GM19372 (cell line): ENCODE measurements at regions not wholly inside any gene's neighbourhood (a gene's known extent, or its start where the extent isn't known, plus 50 kb on each side); places are given as distances from the start of the nearest gene placed in this dataset.

Experiments
- ATAC-seq: cut with Tn5 transposase; IDR thresholded peaks from one replicate; pipeline ENCODE4 v1.9.1; 2021; ENCODE audit warnings: mild to moderate bottlenecking, low read depth, moderate library complexity; ENCODE audit not compliant: unreplicated experiment

DNA sequence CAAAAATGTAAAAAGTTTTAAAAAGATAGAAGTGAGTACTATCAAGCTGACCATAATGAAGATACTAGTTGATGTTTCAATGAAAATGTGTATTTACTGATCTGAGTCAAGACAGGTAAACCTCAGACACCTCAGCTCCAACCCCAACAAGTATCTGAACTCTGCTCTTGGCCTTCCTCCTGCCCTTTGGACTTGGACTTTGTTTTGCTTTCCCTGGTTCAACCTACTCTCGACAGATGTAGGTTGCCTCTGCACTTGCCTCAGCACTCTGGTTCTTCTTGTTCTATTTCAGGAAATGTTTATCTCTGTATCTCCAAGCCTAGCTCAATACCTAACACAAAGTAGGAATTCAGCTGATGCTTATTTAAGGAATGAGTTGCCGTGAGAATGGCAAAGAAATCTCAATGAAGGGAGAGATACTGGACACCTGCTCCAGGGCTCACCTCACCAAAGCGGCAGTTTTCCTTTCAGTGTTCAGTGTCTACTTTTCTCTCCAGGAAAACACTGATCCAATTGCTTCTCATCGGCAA, 248.8 kb upstream of the CTAGE1 start:
- ATAC-seq = no peak

DNA sequence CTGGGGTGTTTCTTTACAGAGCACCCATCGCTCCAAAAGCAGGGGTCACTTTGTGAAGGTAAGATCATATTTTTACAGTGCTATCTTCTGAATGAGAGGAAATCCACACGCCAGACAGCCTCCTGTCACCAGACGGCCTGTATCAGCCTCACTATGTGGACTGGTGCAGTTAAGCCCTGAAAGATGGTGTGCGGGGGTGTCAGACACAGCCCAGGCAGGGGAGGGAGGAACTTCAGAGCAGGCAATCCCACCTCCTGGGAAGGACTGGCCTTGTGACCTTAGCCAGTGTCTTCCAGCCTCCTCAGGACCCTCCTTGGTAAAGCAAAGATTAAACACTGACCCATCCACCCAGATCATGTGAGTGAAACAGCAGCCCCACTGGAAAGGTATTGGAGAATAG, 249.4 kb upstream of the CTAGE1 start:
- no peak for ATAC-seq

DNA sequence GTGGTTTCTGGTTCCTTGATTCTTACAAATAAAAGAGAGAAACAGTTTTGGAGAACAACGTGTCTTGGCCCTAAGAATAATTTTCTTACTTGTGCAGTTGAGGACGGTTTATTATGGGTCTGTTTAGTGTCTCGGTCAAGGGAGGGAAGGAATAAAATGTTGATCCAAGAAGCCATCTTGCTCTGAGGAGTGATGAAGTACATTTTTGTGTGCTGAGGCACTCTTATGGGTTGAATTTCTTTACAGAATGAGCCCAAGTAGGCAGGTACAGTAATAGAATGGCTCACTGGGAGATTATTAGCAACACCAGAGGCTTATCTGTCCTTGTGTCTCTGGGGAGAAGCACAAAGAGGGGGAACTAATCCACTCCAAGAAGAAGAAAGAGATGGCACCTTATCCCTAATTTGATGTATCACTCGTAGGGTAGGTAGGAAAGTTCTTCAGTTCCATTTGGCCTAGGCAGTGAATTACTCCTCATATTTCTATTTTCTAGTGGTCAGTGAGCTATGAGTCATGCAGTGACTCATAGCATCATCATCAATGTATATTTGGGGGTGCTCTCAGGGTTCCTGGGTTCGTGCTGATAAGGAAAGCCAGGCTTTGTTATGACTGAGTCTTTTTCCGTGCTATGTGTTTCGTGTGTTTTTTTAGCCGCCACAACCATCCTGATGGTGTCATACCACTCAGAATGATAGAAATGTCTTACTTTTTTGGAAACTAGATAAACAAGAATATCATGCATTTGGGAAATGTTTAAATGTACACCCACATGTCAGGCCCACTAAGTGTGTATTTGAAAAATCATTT, 250.1 kb upstream of the CTAGE1 start:
- ATAC-seq = no peak

DNA sequence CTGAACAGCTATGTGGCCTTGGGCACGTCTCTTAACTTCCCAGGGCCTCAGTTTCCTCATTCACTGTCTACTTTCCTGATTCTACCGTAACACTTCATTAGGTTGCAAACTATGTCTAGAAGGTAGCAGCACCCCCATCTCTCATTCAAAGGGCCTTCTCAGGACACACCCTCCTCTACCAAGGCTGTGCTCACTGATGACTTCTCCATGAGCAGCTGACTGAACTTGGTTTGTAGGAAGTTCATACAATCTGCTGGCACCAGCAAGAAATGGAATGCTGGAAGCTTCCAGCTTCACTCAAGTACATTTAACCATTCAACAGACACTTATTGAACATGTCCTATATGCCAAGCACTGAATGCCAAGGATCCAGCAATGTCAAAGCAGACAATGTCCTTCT, 250.8 kb upstream of the CTAGE1 start:
- ATAC-seq = no peak

DNA sequence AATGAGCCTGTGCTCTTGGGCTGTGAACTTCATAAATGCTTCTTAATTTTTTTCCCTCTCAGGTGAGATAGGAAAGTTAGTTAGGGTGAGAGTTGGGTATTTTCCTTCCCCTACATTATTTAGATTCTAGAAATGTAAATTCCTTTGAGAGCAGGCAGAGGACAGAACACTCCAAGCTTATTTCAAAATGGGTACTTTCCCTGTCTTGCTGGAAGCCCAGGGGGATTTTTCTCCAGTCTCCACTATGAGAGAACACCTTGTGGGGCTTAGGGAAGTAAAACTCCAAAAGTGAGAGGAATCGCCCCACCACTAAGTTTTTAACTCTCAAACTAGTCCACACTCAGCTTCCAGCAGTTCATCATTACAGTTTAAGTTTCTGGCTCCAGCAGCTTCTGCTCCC, 253.2 kb upstream of the CTAGE1 start:
- no peak for ATAC-seq

DNA sequence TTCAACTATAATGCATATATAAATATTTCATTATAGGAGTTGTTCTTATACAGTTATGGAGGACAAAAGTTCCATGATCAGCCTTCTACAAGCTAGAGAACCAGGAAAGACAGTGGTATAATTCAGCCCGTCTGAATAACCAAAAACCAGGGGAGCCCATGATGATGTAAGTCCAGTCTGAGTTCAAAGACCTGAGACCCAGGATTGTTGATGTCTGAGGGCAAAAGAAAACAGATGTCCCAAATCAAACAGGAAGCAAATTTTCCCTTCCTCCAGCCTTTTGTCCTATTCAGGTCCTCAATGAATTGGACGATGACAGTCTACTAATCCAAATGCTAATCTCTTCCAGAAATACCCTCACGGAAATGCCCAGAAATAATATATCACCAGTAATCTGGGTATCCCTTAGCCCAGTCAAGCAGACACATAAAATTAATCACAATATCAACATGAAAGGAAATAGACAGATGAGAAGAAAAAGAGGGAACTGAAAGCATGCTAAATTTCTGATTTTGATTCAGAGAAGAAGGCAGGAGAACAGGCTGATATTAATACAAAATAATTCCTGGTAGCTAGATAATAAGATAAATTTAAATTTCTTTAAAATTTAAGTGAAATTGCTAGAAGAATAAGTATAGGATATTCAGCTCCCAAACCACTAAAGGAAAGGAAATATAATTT, 255.6 kb upstream of the CTAGE1 start:
- no peak for ATAC-seq

DNA sequence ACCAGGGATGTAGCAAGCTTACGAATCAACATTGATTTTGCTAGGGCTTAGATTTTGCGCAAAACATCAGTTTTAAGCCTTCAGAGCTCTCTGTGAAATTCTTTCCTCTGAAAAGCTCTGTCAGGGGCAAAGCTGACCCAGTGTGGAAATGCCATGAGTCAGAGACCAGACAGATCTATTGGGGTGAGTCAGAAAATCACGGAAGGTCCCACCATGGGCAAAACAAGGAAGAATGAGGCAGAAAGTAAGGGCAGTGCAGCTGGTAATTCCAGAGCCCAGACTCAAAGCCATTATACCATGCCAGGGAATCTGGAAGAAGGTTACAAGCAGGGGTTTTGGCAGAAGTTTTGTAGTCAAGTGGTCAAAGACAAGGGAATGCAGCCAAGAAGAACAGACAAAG, 256.6 kb upstream of the CTAGE1 start:
- no peak for ATAC-seq

DNA sequence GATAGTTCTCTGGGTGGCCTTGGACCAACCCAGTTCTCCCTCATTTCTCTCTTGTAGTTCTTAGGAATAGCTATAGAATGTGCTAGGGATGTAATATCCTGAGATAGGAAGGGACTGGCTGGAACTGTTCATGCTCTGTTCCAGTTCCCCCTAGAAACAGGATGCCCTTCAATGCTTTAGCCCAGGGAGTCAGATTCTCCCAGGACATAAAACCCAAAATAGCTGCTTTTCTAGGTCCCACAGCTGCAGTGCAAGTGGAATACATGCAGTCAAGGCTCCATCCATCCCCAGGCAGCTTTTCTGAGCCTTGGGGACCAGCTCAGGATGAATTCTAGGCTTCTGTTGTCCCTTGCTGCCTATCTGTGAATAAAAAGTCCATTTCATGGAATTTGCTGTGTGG, 257.3 kb upstream of the CTAGE1 start:
- no peak for ATAC-seq

DNA sequence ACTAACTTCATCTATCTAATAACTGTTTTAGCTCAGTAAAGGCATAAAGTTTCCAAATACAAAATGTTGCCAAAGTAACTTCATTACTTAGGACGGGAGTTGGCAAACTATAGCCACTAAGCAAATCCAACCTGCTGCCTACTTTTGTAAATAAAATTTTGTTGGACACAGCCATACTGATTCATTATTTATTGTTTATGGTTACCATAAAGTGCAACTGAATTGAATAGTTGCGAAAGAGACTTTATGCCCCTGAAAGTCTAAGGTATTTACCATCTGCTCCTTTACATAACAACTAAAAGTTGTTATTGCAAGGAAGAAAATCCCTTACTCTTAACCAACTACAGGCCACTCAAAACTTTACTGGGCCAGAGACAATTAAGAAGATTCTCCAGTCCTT, 256.7 kb upstream of the RBBP8 start:
- no peak for ATAC-seq

DNA sequence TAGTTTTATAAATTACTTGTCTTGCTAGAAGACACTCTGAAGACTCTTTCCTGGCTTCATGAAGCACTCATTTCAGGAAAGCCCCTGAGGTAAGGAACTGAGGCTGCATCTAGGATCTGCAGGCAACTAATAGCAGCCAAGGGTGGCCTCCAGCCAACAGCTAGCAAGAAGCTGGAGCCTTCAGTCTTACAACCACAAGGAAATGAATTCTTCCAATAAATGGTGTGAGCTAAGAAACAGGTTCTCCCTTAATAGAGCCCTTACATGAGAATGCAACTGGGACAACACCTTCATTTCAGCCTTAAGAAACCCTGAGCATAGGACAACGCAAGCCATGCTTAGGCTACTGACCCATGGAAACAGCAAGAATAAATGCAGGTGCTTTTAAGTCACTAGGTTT, 254.6 kb upstream of the RBBP8 start:
- ATAC-seq = no peak

DNA sequence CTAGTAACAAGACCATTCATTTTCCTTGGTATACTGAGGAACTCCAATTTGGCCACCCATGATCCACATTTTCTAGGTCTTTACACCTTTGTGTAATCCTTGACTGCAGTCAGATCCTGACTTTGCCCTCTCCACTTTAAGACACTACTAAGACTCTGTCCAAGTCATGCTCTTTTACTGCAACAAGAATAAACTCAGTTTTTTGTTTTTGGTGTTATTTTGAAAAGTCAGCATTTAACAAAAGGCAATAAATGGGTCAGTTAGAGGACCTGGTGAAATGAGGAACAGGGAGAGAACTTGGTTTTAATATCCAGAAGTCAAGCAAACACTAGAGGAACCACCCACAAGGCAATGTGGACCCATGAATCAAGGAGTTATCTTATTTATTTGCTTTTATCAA, 252.2 kb upstream of the RBBP8 start:
- no peak for ATAC-seq

DNA sequence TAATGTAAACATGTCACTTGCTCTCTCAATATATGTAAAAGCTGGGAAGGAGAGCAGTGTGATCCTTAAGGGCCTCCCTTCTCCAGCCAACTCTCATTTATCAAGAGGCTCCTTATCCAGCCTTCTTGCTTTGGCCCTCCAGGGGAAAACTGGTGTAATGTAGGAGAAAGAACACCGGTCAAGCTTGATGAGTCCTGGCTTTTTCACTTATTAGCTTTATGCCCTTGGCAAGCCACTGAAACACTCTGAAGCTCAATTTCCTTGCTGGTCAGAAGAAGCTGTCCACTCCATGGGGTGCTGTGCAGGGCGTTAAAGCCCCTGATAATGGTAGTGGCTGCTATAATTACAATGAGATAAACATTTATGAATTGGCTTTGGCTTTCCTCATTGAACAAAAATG, 251.2 kb upstream of the RBBP8 start:
- no peak for ATAC-seq

DNA sequence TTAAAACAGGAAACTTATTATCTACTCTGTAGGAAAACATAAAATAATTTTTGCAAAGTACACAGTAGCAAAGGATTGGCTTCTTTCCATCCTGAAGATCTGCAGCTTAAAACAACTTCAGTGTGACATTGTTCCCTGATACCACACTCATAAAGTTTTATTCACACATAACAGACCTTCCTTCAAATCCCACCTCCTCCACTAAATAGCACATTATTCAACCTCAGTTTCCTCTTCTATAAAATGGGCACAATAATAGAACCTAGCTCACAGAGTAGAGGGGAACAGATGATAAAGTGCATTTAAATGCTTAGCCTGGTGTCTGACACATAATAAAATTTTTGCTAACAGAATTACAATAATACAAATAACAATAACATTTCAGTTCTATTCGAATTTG, 250.4 kb upstream of the RBBP8 start:
- ATAC-seq = no peak

DNA sequence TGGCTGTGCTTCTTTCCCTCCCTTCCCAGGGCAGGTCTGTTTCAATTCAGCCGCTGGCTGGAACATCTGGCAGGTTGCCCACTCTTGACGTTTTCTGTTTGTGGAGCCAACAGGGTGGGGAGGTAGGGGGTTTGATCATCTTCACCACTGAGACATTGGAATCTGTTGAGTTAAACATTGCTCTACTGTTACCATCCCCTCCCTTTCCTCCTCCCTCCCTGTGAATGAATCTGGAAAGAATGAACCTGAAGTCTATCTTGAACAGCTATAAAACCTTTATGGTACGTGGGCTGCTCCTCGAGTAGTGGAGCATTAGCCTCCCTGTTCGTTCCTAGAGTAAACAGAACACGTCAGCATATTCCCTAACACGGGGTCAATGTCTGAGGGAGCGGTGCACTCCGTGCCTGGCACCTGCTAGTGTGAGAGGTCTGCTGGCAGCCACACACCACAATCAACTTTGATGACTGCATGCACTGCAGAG, 249.9 kb upstream of the RBBP8 start:
- no peak for ATAC-seq

DNA sequence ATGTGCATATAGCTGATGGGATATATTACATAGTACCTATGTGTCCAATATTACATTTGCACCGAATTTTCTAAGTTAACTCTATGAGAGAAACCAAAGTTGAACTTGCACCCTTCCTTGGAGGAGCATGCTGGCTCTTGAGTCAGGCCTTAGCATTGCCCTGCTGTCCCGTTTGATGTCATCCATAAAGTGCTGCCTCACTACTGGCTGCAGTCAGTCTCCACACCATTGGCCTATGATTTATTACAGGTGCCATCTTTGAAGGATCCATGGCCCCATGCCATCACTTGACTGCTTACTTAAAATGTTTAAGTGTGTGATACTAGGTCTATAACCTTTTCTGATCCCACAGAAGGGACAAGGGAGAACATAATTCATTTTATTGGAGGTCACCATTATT, 249.3 kb upstream of the RBBP8 start:
- no peak for ATAC-seq

DNA sequence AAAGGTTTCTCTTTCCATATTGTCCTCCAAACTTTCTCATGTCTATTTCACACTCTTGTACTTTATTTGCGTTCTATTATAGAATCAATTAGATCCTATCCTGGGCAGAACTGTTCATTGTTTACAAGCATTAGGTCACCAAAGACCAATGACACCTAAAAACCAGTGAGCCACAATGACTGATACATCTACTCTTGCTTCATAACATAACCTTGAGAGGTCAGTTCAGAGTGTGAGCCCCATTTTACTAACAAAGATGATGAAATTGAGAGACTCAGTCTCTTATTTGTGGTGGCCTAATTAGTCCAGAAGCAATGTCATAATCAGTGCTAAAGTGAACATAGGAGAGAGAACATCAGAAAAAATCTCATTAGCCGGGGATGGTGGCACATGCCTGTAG, 248.9 kb upstream of the RBBP8 start:
- no peak for ATAC-seq

DNA sequence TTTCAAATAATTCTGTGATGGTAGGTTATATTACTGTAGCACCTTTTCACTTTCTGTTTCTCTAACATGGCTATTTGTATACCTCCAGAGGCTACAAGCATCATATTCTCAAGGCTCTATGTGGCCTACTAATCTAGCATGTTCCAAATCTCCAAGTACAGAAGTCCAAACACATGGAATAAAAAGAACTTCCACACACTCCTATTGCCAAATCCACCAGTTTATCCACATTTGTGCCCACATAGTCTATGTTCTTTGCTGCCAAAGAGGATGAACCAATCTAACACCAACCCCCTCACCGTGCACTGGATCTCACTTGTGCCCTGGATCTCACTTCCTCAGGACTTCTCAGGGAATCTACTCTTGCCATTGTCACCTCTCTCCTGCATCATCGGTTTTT, 247.3 kb upstream of the RBBP8 start:
- ATAC-seq = no peak

DNA sequence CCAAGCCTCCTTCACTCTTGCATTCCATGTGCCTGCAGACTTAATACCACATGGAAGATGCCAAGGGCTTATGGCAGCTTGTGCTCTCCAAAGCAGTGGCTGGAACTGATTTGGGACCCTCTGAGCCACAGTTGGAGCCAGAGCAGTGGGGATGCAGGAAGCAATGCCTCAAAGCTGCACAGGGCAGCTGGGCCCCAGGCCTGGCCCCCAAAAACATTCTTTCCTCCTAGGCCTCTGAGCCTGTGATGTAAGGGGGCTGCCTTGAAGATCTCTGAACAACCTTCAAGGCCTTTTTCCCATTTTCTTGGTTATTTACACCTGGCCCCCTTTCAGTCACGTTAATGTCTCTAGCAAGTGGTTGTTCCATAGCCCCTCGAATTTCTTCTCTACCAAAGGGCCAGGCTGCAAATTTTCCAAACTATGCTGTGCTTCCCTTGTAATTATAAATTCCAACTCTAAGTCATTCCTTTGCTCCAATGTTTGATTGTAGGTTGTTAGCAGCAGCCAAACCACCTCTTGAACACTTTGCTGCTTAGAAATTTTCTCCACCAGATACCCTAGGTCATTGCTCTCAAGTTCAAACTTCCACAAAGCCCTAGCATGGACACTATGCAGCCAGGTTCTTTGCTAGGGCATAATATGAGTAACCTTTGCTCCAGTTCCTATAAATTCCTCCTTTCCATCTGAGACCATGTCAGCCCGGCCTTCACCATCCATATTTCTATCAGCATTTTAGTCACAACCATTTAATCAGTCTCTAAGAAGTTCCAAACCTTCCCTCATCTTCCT, 245.0 kb upstream of the RBBP8 start:
- no peak for ATAC-seq

DNA sequence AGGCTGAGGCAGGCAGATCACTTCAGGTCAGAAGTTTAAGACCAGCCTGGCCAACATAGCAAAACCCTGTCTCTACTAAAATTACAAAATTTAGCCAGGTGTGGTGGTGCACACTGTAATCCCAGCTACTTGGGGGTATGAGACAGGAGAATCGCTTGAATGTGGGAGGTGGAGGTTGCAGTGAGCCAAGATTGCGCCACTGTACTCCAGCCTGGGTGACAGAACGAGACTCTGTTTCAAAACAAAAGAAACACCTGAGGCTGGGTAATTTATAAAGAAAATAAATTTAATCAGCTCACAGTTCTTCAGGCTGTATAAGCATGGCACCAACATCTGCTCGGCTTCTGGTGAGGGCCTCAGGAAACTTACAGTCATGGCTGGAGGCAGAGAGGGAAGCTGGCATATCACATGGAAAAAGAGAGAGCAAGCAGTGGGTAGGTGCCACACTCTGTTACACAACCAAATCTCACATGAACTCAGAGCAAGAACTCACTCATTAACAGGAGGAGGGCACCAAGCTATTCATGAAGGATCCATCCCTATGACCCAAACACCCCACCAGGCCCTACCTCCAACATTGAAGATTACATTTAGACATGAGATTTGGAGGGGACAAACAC, 244.1 kb upstream of the RBBP8 start:
- ATAC-seq = no peak

DNA sequence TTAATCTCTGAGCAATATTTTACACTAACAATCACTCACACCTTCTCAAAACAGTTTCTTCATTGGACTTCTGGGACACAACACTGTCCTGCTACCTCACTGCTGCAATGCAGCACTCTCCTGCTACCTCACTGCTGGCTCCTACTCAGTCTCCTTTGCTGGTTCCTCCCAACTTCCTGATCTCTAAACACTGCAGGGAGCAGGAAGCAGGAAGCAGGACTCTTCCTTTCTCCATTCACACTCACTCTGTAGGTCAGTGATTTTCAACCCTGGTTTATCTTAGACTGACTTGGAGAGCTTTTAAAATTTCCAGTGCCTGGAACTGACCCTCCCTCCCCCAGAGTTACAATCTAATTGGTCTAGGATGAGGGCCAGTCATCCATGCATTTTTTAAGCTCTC, 243.4 kb upstream of the RBBP8 start:
- no peak for ATAC-seq

DNA sequence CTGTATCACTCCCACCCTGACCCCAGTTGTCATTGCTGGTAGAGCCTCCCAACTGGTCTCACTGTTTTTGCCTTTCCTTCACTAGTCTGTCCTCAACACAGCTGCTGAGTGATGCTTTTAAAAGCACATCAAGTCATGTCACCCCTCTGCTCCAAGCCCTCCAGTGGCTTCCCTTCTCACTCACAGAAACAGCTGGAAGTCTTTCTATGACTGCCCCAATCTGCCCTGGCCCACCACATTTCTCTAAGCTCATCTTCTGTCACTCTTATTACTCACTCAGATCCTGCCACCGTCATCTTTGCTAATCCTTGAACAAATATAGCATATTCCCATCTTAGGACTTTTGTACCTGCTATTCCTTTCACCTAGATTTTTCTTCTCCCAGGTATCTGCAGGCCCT, 242.6 kb upstream of the RBBP8 start:
- ATAC-seq = no peak
